GM12875 (cell line): ENCODE measurements at regions not wholly inside any gene's neighbourhood (a gene's known extent, or its start where the extent isn't known, plus 50 kb on each side); places are given as distances from the start of the nearest gene placed in this dataset.

ENCODE experiments used
- H3K4me3 ChIP-seq: one replicate; pipeline ENCODE4 v1.5.1; 2011; ENCODE audit warnings: low read depth, low read length, control low read depth
- TF ChIP-seq, protein P1 (sequence below): IDR thresholded peaks from 2 replicates; pipeline ENCODE4 v1.5.1; 2011; ENCODE audit warnings: low read depth, mild to moderate bottlenecking, control low read depth, inconsistent platforms, low read length, moderate library complexity, borderline replicate concordance; ENCODE audit not compliant: insufficient read depth

GRCh38 chr21:19922122-19922521 lies 1076.1 kb upstream of the NCAM2 start:
- TF ChIP-seq, protein P1, sequence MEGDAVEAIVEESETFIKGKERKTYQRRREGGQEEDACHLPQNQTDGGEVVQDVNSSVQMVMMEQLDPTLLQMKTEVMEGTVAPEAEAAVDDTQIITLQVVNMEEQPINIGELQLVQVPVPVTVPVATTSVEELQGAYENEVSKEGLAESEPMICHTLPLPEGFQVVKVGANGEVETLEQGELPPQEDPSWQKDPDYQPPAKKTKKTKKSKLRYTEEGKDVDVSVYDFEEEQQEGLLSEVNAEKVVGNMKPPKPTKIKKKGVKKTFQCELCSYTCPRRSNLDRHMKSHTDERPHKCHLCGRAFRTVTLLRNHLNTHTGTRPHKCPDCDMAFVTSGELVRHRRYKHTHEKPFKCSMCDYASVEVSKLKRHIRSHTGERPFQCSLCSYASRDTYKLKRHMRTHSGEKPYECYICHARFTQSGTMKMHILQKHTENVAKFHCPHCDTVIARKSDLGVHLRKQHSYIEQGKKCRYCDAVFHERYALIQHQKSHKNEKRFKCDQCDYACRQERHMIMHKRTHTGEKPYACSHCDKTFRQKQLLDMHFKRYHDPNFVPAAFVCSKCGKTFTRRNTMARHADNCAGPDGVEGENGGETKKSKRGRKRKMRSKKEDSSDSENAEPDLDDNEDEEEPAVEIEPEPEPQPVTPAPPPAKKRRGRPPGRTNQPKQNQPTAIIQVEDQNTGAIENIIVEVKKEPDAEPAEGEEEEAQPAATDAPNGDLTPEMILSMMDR, result no peak
- no peak overlapping the region for H3K4me3 ChIP-seq

DNA sequence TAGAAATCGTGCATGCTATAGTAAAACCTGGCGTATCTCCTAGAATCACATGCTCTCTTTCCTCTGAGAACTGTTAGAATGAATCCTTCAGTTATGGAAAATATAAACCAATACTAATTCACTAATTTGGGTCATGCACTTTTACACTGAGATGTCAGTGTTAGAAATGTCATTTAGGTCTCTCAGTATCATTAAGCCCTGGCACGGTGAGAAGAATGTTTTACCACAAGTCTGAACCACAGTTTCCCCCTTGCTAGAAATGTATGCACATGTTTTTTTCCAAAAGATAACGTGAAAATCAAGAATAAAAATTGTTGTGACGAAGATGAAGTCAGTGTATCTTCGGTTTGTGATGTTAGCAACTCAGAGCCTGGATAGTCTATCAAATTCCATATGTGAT lies 1062.7 kb upstream of the NCAM2 start:
- TF ChIP-seq, protein P1, result no peak
- H3K4me3 ChIP-seq, result no peak overlapping the region

DNA sequence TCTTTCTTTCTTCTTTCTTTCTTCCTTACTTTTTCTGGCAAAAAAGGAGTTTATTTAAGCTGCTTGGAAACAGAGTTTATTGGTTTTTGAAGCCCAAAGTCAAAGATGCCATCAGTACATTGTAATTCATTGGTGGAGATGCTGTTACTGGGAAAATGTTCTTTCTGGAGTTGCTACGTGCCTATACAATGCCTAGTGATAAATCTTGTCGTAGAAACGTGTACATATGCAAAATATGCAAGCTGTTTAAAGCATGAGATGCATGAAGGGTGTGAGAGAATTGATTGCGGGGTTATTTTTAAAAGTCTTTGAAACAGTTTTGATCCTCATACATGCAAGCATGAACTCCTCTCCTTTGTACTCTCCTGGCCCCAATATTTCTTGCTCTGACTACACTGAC lies 1060.6 kb upstream of the NCAM2 start:
- H3K4me3 ChIP-seq, result no peak overlapping the region
- TF ChIP-seq, protein P1, result no peak

- TF ChIP-seq, protein P1, result no peak
- H3K4me3 ChIP-seq, result no peak overlapping the region
Measured at GRCh38 chr21:19941626-19942025, 1056.6 kb upstream of the NCAM2 start.

- TF ChIP-seq, protein P1, result no peak
- H3K4me3 ChIP-seq, result no peak overlapping the region
Measured at GRCh38 chr21:19950347-19950746, 1047.9 kb upstream of the NCAM2 start.

DNA sequence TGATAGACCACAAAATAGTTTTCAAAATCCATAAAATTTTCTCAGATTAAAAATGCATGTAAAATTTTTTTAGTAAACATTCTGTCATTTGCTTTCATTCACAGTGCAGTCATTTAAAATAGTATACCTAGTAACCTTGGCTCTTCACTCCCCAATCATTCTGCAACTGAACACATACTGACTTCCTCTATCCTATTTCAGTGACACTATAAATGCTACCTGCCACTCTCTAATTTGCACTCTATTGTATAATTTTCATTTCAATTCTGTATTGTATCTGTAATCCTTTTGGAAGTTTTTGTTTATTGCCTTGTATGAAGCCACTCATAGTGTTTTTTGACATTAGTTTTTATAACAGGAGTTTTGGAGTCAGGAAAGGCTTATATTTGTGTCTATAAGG lies 1029.1 kb upstream of the NCAM2 start:
- no peak overlapping the region for H3K4me3 ChIP-seq
- TF ChIP-seq, protein P1, result no peak

DNA sequence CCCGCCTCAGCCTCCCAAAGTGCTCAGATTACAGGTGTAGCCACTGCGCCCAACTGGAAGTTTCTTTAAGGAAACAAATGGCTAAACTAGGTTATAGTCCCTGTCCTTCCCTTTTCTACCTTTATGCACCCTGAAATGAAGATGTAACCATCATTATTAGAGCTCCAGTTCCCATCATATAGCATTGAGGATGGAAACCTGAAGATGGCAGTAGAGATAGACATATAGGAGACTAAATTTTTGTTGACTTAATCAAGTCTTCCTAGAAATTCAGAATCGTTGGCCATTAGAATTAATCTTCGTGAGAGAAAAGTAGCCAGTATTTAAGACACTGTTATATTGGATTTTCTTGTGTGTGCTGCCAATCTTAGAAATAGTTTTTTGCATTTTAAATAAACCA lies 1016.3 kb upstream of the NCAM2 start:
- H3K4me3 ChIP-seq, result no peak overlapping the region
- TF ChIP-seq, protein P1, result no peak
